Mesothelial cell of epicardium (in vitro differentiated cells): ENCODE measurements at regions not wholly inside any gene's neighbourhood (a gene's known extent, or its start where the extent isn't known, plus 50 kb on each side); places are given as distances from the start of the nearest gene placed in this dataset.

Source experiments
- DNase-seq, 2 experiments: peaks; one replicate each; pipeline ENCODE4 v3.0.0; 2021; ENCODE audit warnings: low spot score in 2 of 2; ENCODE audit not compliant: unreplicated experiment in 2 of 2
- H3K27ac Mint-ChIP-seq: 2 replicates; pipeline ENCODE4 v1.8.0; 2021; ENCODE audit warnings: mixed read lengths
- H3K27me3 Mint-ChIP-seq: 2 replicates; pipeline ENCODE4 v1.8.0; 2021; ENCODE audit warnings: low read depth, mixed read lengths
- H3K36me3 Mint-ChIP-seq: 2 replicates; pipeline ENCODE4 v1.8.0; 2021; ENCODE audit warnings: mixed read lengths
- H3K4me1 Mint-ChIP-seq: 2 replicates; pipeline ENCODE4 v1.8.0; 2021; ENCODE audit warnings: mixed read lengths
- H3K4me3 Mint-ChIP-seq: 2 replicates; pipeline ENCODE4 v1.8.0; 2021; ENCODE audit warnings: mild to moderate bottlenecking, moderate library complexity, mixed read lengths
- H3K9me3 Mint-ChIP-seq: 2 replicates; pipeline ENCODE4 v1.8.0; 2021; ENCODE audit warnings: mixed read lengths
- TF ChIP-seq, protein P1 (sequence below): fragments of 200-600 bp; sonication (generic); IDR thresholded peaks from one replicate; pipeline ENCODE4 v1.5.0; 2021; ENCODE audit warnings: antibody characterized with exemption; ENCODE audit not compliant: unreplicated experiment

DNA sequence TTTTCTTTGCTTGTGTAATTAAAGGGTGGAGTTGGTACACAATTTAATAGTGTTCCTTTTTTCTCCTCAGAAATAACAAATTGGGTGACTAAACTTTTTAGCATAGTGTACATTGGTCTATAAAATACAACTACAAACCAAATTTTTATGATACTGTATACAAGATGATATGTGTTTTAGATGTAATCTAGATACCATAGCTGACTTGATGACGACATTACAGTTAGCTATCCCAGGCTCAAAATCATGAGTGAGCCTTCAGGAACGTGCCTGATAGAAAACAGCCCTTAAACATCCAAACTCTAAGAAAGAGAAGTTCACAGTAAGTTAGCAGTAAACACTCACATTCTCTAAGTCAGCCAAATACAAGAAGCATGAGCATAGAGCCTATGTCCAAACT lies 99.0 kb upstream of the SSTR1 start:
- TF ChIP-seq, protein P1, sequence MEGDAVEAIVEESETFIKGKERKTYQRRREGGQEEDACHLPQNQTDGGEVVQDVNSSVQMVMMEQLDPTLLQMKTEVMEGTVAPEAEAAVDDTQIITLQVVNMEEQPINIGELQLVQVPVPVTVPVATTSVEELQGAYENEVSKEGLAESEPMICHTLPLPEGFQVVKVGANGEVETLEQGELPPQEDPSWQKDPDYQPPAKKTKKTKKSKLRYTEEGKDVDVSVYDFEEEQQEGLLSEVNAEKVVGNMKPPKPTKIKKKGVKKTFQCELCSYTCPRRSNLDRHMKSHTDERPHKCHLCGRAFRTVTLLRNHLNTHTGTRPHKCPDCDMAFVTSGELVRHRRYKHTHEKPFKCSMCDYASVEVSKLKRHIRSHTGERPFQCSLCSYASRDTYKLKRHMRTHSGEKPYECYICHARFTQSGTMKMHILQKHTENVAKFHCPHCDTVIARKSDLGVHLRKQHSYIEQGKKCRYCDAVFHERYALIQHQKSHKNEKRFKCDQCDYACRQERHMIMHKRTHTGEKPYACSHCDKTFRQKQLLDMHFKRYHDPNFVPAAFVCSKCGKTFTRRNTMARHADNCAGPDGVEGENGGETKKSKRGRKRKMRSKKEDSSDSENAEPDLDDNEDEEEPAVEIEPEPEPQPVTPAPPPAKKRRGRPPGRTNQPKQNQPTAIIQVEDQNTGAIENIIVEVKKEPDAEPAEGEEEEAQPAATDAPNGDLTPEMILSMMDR, result no peak
- H3K4me3 Mint-ChIP-seq, result no peak overlapping the region
- peaks cover 26% of the 10 kb centered on the region for H3K9me3 Mint-ChIP-seq
- DNase-seq, result no peak
- H3K4me1 Mint-ChIP-seq, result no peaks in the 10 kb centered on the region
- no peaks in the 10 kb centered on the region for H3K36me3 Mint-ChIP-seq
- no peak overlapping the region for H3K27ac Mint-ChIP-seq
- H3K27me3 Mint-ChIP-seq, result no peaks in the 10 kb centered on the region

DNA sequence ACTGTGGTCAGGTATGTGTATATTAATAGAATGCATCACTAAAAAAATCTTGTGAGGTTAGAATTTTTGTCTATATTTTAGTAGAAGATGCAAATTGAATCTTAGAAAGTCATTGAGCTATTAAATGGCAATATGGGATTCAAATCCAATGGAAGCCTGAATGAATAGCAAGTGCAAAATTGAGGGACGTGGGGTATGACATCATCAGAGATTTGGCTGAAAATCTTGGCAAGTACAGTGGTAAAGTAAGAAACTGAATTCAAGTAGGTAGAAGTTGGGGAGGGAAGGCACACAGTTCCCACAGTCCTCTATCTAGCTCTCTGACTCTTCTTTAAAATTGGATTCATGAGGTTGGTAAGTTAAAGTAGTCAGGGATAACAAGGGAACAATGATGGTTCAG lies 97.4 kb upstream of the SSTR1 start:
- DNase-seq, result no peak
- peaks cover 15% of the 10 kb centered on the region for H3K9me3 Mint-ChIP-seq
- no peak overlapping the region for H3K27ac Mint-ChIP-seq
- no peaks in the 10 kb centered on the region for H3K4me1 Mint-ChIP-seq
- no peaks in the 10 kb centered on the region for H3K27me3 Mint-ChIP-seq
- H3K36me3 Mint-ChIP-seq, result no peaks in the 10 kb centered on the region
- no peak overlapping the region for H3K4me3 Mint-ChIP-seq
- TF ChIP-seq, protein P1, result no peak

DNA sequence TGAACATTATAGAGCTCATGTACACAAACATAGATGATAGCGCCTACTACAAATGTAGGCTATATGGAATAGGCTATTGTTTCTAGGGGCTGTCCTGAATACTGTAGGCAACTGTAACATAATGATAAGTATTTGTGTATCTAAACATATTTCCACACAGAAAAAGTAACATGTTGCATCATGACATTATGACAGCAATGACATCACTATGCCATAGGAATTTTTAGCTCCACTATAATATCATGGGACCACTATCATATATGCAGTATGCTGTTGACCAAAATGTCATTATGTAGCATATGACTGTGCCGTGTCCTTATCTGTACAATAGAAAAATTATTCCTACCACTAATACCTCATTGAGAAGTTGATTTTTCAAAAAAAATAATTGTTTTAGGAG lies 96.7 kb upstream of the SSTR1 start:
- Mint-ChIP-seq H3K36me3 (no peaks in the 10 kb centered on the region), H3K27me3 (no peaks in the 10 kb centered on the region), H3K4me1 (no peaks in the 10 kb centered on the region), H3K9me3 (peaks cover 15% of the 10 kb centered on the region), H3K27ac (no peak overlapping the region), H3K4me3 (no peak overlapping the region)
- TF ChIP-seq, protein P1, result no peak
- DNase-seq, result no peak

DNA sequence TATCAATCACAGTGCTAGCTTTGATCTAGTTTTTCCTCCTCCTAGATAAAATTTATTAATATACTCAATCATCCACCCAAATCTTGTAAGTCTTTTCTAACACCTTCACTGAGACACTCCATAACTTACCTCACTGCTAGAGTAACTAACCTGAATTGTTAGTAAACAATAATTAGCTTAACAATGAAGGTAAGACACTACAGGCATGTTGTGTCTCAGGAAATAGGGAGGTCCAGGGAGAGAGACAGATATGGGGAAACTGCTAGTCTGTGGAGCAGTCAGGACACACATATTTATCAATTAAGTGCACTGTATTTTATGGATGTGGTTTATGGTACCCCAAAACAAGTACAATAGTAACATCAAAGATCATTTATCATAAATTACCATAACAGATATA lies 94.2 kb upstream of the SSTR1 start:
- Mint-ChIP-seq H3K4me3 (no peak overlapping the region), H3K4me1 (no peaks in the 10 kb centered on the region), H3K27ac (no peak overlapping the region), H3K36me3 (no peaks in the 10 kb centered on the region), H3K27me3 (no peaks in the 10 kb centered on the region), H3K9me3 (peaks cover 7% of the 10 kb centered on the region)
- TF ChIP-seq, protein P1, result no peak
- DNase-seq, result no peak

DNA sequence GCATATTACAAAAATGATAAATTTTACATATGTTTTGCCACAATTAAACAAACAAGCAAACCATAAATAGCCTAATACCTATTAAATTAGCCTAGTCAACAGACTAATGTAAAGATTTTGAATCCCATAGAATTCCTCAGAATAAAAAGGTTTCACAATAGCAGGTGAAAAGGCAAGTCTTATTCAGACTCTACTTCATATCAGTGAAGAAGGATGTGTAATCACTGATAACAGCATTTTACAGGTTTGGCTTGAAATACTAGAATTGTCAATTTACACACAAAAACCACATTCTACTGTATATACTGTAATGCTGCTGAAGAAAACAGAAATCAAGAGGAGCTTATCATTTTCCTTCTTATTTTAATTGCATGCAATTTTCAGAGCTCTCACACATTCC lies 90.8 kb upstream of the SSTR1 start:
- DNase-seq, result no peak
- no peak overlapping the region for H3K4me3 Mint-ChIP-seq
- peaks cover 4% of the 10 kb centered on the region for H3K9me3 Mint-ChIP-seq
- H3K36me3 Mint-ChIP-seq, result no peaks in the 10 kb centered on the region
- TF ChIP-seq, protein P1, result no peak
- no peaks in the 10 kb centered on the region for H3K4me1 Mint-ChIP-seq
- H3K27ac Mint-ChIP-seq, result no peak overlapping the region
- H3K27me3 Mint-ChIP-seq, result no peaks in the 10 kb centered on the region

DNA sequence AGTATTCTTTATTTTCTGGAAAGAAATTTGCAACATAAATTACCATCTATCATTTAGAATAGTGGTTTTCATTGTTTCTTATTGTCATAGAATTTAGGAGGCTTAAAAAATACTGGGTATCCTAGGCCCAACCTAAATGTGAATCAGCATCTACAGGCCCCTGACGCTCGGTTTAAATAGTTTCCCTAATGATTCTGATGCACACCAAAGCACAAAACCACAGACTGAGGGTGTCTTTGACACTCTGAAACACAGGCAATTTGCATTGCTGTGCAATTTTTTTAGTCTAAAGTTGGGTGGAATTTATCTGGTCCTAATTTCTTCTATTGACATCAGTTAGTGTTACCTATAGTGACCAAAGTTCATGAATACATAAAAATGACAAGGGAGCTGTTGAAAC lies 87.6 kb upstream of the SSTR1 start:
- H3K27ac Mint-ChIP-seq, result no peak overlapping the region
- H3K36me3 Mint-ChIP-seq, result no peaks in the 10 kb centered on the region
- DNase-seq, result no peak
- peaks cover 4% of the 10 kb centered on the region for H3K9me3 Mint-ChIP-seq
- no peaks in the 10 kb centered on the region for H3K27me3 Mint-ChIP-seq
- TF ChIP-seq, protein P1, result no peak
- H3K4me1 Mint-ChIP-seq, result peaks cover 4% of the 10 kb centered on the region
- H3K4me3 Mint-ChIP-seq, result no peak overlapping the region
